Muscle of leg (tissue), 3 donors: ENCODE measurements at regions not wholly inside any gene's neighbourhood (a gene's known extent, or its start where the extent isn't known, plus 50 kb on each side); places are given as distances from the start of the nearest gene placed in this dataset.

Experiments used
- DNase-seq: peaks from one replicate; pipeline ENCODE4 v3.0.0; 2013
- H3K27ac ChIP-seq: one replicate; pipeline ENCODE4 v1.5.1; 2013; ENCODE audit warnings: mild to moderate bottlenecking, low read length, control low read depth
- H3K27me3 ChIP-seq: one replicate; pipeline ENCODE4 v1.6.1; 2013; ENCODE audit warnings: low read length; ENCODE audit not compliant: control insufficient read depth, insufficient read depth
- H3K36me3 ChIP-seq: one replicate; pipeline ENCODE4 v1.6.1; 2013; ENCODE audit warnings: low read length; ENCODE audit not compliant: control insufficient read depth, insufficient read depth
- H3K4me1 ChIP-seq: one replicate; pipeline ENCODE4 v1.6.1; 2013; ENCODE audit warnings: low read length; ENCODE audit not compliant: control insufficient read depth, insufficient read depth
- H3K4me3 ChIP-seq: one replicate; pipeline ENCODE4 v1.5.1; 2013; ENCODE audit warnings: low read length, control low read depth
- H3K9me3 ChIP-seq: replicated peaks from 2 replicates; pipeline ENCODE4 v1.6.1; 2013; ENCODE audit warnings: low read depth, low read length; ENCODE audit not compliant: control insufficient read depth
- WGBS: methylation state at CpG from one replicate; pipeline ENCODE4 v1.1.5; 2013; ENCODE audit warnings: missing lambda C conversion rate; ENCODE audit not compliant: insufficient coverage; 5-methylcytosine and 5-hydroxymethylcytosine counted together

- no CpG with 5 or more reads among the region's 2 CpGs for WGBS
These were observed 485.0 kb upstream of the KIRREL3 start for GRCh38 chr11:127485541-127485940.

DNA sequence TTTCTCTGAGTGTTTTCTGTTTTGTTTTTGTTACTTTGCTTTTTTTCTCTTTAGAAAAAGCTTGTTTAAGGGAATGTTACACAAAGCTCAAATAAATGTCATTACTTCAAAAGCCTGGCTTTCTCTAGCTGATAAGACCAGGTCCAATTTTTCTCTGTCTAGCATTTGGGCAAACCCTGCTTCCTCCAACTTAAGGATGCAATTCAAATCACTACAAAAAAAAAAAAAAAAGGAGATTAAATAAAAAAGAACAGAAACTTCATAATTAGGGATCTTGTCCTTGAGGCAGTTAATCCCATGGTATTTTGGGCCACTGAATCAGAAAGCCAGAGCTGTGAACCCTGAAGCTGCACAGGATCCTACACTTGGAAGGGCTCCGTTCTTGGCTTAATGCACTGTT is 480.8 kb upstream of the KIRREL3 start:
- H3K36me3 ChIP-seq, result no peaks in the 10 kb centered on the region
- 67% methylated on average over 1 of the region's 1 CpG for WGBS

More at GRCh38 chr11:127485541-127485940, 485.0 kb upstream of the KIRREL3 start:
- no peak overlapping the region for H3K27ac ChIP-seq
- H3K36me3 ChIP-seq, result no peaks in the 10 kb centered on the region
- no peaks in the 10 kb centered on the region for H3K9me3 ChIP-seq
- DNase-seq, result no peak
- no peak overlapping the region for H3K4me3 ChIP-seq
- no peaks in the 10 kb centered on the region for H3K4me1 ChIP-seq
- no peaks in the 10 kb centered on the region for H3K27me3 ChIP-seq

DNA sequence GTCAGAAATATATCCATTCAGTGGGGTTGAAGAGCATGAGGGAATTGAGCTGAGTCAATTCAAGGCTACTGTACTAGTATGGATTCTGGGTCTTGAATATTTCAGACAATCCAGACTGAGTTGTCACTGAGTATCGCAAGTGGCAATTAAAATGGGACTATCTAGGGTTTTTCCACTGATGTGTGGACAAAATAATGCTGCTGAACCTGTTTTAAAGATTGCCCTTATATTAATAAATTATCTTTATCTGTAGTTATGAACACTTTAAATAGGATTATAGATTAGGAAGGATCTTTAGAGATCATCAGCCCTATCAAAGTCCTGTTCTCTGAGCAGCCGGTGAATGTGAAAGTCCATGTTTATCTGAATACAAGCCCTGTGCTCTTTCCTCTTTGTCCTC is 478.3 kb upstream of the KIRREL3 start:
- Histone ChIP-seq H3K36me3 (no peaks in the 10 kb centered on the region), H3K9me3 (no peaks in the 10 kb centered on the region), H3K4me1 (no peaks in the 10 kb centered on the region), H3K4me3 (no peak overlapping the region), H3K27ac (no peak overlapping the region), H3K27me3 (no peaks in the 10 kb centered on the region)
- WGBS, result no CpG with 5 or more reads among the region's 2 CpGs
- DNase-seq, result no peak

More for the DNA sequence above, 480.8 kb upstream of the KIRREL3 start:
- Histone ChIP-seq H3K27me3 (no peaks in the 10 kb centered on the region), H3K4me1 (no peaks in the 10 kb centered on the region), H3K27ac (no peak overlapping the region), H3K9me3 (no peaks in the 10 kb centered on the region), H3K4me3 (no peak overlapping the region)
- no peak for DNase-seq

DNA sequence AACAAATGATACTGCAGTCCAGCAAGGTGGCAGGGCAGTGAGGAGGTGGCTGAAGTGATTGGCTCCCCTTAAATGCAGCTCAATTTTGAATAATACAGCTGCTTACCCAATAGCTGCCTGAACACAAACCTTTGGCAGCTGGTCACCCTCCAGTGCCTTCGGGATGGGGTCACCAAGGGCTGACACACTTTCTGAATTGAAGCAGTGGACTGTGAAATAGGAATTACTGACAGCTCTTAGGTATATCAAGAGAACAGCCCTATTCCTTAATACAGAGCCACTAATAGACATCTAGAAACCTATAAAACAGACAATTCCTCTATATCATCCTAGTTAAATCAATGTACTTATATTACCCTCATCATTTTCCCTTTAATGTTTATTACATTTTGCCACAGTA is 474.2 kb upstream of the KIRREL3 start:
- H3K4me1 ChIP-seq, result no peaks in the 10 kb centered on the region
- no peak overlapping the region for H3K27ac ChIP-seq
- H3K4me3 ChIP-seq, result no peak overlapping the region
- DNase-seq, result no peak
- no peaks in the 10 kb centered on the region for H3K9me3 ChIP-seq
- no peaks in the 10 kb centered on the region for H3K36me3 ChIP-seq
- no CpG with 5 or more reads among the region's 1 CpG for WGBS
- H3K27me3 ChIP-seq, result no peaks in the 10 kb centered on the region

DNA sequence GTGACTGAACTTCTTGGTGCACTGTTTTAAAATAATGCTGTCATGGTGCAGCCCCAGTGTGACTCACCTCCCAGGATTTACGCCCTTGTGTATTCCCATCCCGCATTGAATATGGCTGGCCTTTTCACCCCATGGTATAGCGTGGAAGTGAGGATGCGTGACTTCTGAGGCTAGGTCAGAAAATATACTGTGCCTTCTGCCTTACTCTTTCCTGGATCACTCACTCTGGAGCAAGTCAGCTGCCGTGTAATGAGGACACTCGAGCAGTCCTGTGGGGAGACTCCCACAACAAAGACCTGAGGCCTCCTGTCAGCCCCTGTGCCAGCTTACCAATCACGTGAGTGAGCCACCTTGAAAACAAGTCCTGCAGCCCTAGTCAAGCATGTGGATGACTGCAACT is 471.9 kb upstream of the KIRREL3 start:
- H3K9me3 ChIP-seq, result no peaks in the 10 kb centered on the region
- 71% methylated on average over 5 of the region's 7 CpGs for WGBS
- H3K4me1 ChIP-seq, result no peaks in the 10 kb centered on the region
- H3K27ac ChIP-seq, result no peak overlapping the region
- H3K27me3 ChIP-seq, result no peaks in the 10 kb centered on the region
- H3K4me3 ChIP-seq, result no peak overlapping the region
- no peak for DNase-seq
- no peaks in the 10 kb centered on the region for H3K36me3 ChIP-seq

DNA sequence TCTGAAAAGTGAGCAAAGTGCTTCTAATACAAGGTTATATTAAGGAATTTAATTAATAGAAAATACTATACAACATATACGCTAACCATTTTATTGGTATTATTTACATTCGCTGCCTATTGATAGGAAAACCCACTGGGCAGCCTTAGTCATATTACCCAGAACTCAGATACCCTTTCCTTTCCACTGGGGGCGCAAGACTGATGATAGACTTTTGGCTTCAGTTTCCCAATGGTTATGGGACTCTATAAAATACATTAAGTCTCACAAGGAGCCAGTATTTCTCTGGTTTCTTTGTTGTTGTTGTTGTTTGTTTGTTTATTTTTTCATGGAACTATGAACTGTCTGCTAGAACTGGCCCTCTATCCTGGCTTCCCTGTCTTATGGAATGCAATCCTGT is 471.1 kb upstream of the KIRREL3 start:
- no peak for DNase-seq
- H3K27me3 ChIP-seq, result no peaks in the 10 kb centered on the region
- no CpG with 5 or more reads among the region's 3 CpGs for WGBS

DNA sequence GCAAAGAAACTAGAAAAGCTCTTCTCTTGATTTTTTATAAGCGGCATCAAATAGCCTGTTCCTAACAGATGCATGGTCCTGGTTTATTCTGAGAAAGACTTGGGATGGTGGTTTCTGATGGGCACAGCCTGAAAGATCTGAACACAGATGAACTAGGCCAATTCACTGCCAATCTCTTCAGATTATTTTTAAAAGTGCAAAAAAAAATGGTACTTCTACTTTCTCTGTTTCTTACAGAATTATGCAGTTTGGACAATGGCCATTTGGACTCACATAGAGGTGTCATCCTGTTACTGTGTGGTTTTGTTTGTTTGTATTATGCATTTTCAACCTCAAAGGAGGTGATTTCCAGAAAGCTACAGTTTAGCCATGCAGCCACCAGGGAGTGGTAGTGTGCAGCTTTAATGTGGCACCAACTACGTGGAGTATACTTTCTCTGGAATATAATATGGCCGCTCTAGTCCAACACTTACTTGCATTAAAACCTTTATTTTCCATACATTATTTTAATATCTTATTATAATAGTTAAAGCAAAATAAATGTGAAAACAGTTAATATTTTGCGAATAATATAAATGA is 469.8 kb upstream of the KIRREL3 start:
- DNase-seq, result no peak
- no peak overlapping the region for H3K27ac ChIP-seq
- no peak overlapping the region for H3K4me3 ChIP-seq
- no peaks in the 10 kb centered on the region for H3K4me1 ChIP-seq
- no CpG with 5 or more reads among the region's 4 CpGs for WGBS
- H3K9me3 ChIP-seq, result no peaks in the 10 kb centered on the region
- no peaks in the 10 kb centered on the region for H3K36me3 ChIP-seq
- no peaks in the 10 kb centered on the region for H3K27me3 ChIP-seq

More for the DNA sequence above, 471.1 kb upstream of the KIRREL3 start:
- Histone ChIP-seq H3K4me3 (no peak overlapping the region), H3K27ac (no peak overlapping the region), H3K9me3 (no peaks in the 10 kb centered on the region), H3K36me3 (no peaks in the 10 kb centered on the region), H3K4me1 (no peaks in the 10 kb centered on the region)

- Histone ChIP-seq H3K4me1 (peaks cover 4% of the 10 kb centered on the region), H3K27me3 (no peaks in the 10 kb centered on the region), H3K36me3 (no peaks in the 10 kb centered on the region), H3K27ac (no peak overlapping the region), H3K9me3 (no peaks in the 10 kb centered on the region), H3K4me3 (no peak overlapping the region)
- no peak for DNase-seq
- WGBS, result no CpG with 5 or more reads among the region's 6 CpGs
These were observed 463.8 kb upstream of the KIRREL3 start for GRCh38 chr11:127464325-127464724.

GRCh38 chr11:127462065-127462344 is 461.4 kb upstream of the KIRREL3 start:
- Histone ChIP-seq H3K27me3 (no peaks in the 10 kb centered on the region), H3K4me3 (no peak overlapping the region), H3K9me3 (no peaks in the 10 kb centered on the region), H3K4me1 (peaks cover 4% of the 10 kb centered on the region), H3K36me3 (no peaks in the 10 kb centered on the region), H3K27ac (no peak overlapping the region)
- DNase-seq, result no peak
- WGBS, result no CpG with 5 or more reads among the region's 3 CpGs

DNA sequence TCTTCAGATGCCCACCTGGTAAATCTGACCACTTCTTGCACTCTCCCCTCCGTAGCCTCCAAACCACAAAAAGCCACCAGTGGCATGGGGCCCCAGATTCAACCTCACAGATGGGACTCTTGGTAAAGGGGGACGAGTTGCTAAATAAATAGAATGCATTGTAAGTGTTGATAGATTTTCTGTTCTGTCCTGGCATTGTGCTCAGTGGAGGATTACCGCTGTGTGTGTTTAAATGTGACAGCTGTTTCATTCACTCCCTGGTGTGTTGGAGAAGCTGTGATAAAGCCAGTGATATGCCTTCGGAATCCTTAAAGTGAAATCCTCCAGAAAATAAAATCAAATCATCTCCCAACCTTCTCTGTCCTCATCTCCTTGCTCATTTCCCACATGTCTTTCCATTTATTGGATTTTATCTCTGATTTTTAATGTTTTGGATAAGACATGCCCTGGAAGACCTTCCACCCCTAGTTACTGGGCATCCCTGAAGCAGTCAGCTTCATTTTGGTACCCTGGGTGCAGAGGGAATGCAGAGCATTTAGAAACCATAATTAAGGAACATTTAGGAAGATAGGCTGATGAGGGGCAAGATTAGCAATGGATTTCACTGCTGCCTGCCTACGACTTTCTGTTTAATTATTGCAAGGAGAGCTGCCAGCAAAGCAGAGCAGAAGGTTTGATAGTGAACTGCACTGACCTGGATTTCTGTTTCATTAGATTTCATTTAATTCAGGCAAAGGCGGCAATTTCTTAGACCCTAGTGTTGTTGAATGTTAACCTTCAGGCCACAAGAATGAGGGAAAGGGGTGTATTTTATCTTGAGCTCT is 460.9 kb upstream of the KIRREL3 start:
- WGBS, result 69% methylated on average over 2 of the region's 6 CpGs
- DNase-seq, result peak; percentile 51
- H3K4me1 ChIP-seq, result peaks cover 4% of the 10 kb centered on the region
- H3K27me3 ChIP-seq, result no peaks in the 10 kb centered on the region
- H3K27ac ChIP-seq, result no peak overlapping the region
- no peaks in the 10 kb centered on the region for H3K9me3 ChIP-seq
- no peak overlapping the region for H3K4me3 ChIP-seq
- no peaks in the 10 kb centered on the region for H3K36me3 ChIP-seq
